Lung (tissue), 11 donors: ENCODE measurements at regions not wholly inside any gene's neighbourhood (a gene's known extent, or its start where the extent isn't known, plus 50 kb on each side); places are given as distances from the start of the nearest gene placed in this dataset.

Experiments used
- ATAC-seq: fragments of 200-7000 bp; cut with Tn5 transposase; one replicate; pipeline ENCODE4 v1.9.1; 2020; ENCODE audit warnings: moderate number of reproducible peaks; ENCODE audit not compliant: insufficient read depth, low FRiP score
- DNase-seq, 3 donors: peaks; one replicate each; pipeline ENCODE4 v3.0.0-alpha.2; 2013 to 2017
- H3K27ac ChIP-seq, 2 donors: one replicate each; pipeline ENCODE4 v1.5.1; 2013; ENCODE audit warnings: mild to moderate bottlenecking in 2 of 2, moderate library complexity in 2 of 2, control low read depth in 1 of 2, inconsistent platforms in 1 of 2, low read depth in 1 of 2, low read length in 1 of 2
- H3K27me3 ChIP-seq, 3 donors: one replicate each; pipeline ENCODE4 v1.5.1; 2013; ENCODE audit warnings: low read length in 2 of 3; ENCODE audit not compliant: control insufficient read depth in 3 of 3, insufficient read depth in 3 of 3
- H3K36me3 ChIP-seq, 4 donors: one replicate each; pipeline ENCODE4 v1.5.1; 2013; ENCODE audit warnings: low read length in 4 of 4, mild to moderate bottlenecking in 1 of 4, moderate library complexity in 1 of 4; ENCODE audit not compliant: control insufficient read depth in 4 of 4, insufficient read depth in 4 of 4
- H3K4me1 ChIP-seq, 5 donors: one replicate each; pipeline ENCODE4 v1.5.1; 2013; ENCODE audit warnings: low read length in 5 of 5, mild to moderate bottlenecking in 2 of 5, moderate library complexity in 1 of 5; ENCODE audit not compliant: control insufficient read depth in 5 of 5, insufficient read depth in 5 of 5
- H3K4me3 ChIP-seq: one replicate; pipeline ENCODE4 v1.5.1; 2013; ENCODE audit warnings: mild to moderate bottlenecking, control low read depth, moderate library complexity
- H3K9ac ChIP-seq, 2 donors: one replicate each; pipeline ENCODE4 v1.5.1; 2013; ENCODE audit warnings: low read length in 2 of 2, control low read depth in 1 of 2; ENCODE audit not compliant: insufficient read depth in 1 of 2
- H3K9me3 ChIP-seq, 4 donors: one replicate each; pipeline ENCODE4 v1.5.1; 2013; ENCODE audit warnings: low read length in 3 of 4, mild to moderate bottlenecking in 1 of 4, moderate library complexity in 1 of 4; ENCODE audit not compliant: control insufficient read depth in 4 of 4, insufficient read depth in 3 of 4
- CTCF ChIP-seq: IDR thresholded peaks from 2 replicates; pipeline ENCODE4 v1.5.1; 2012; ENCODE audit warnings: mild to moderate bottlenecking; ENCODE audit errors: control extremely low read depth, extremely low read depth
- WGBS, 2 donors: extraction: QIAGEN DNeasy Blood & Tissue Kit; methylation state at CpG; one replicate each; pipeline ENCODE4 v1.1.7; 2013; 5-methylcytosine and 5-hydroxymethylcytosine counted together
- donor health status: control.
- donor health status: control.
- donor health status: Bipolar disorder and iron deficiency.
- donor health status: healthy.
- donor health status: DM: yes; HTN: yes; CAD: no.

- TF ChIP-seq CTCF, result no peak
- DNase-seq (no peak), ATAC-seq (no peak)
- peaks cover 0 to 2% (median 0%) of the 10 kb centered on the region in 5 donors for H3K4me1 ChIP-seq
- H3K27me3 ChIP-seq, result no peaks in the 10 kb centered on the region
- H3K36me3 ChIP-seq, result no peaks in the 10 kb centered on the region
- no peaks in the 10 kb centered on the region for H3K9me3 ChIP-seq
- no peak overlapping the region for H3K9ac ChIP-seq
- H3K4me3 ChIP-seq, result no peak overlapping the region
- H3K27ac ChIP-seq, result no peak overlapping the region
These were observed 142.1 kb downstream of the PLK2 start for GRCh38 chr5:58317808-58318207.

- Histone ChIP-seq H3K9me3 (no peaks in the 10 kb centered on the region), H3K36me3 (no peaks in the 10 kb centered on the region), H3K4me1 (peaks cover 0 to 2% (median 0%) of the 10 kb centered on the region in 5 donors), H3K4me3 (no peak overlapping the region), H3K27me3 (no peaks in the 10 kb centered on the region), H3K27ac (no peak overlapping the region), H3K9ac (no peak overlapping the region)
- TF ChIP-seq CTCF, result no peak
- DNase-seq, result peak in 2 of 3 donors; percentile 32 to 67
- ATAC-seq, result no peak
- WGBS, 2 donors, result 76 to 81% methylated on average over 7 of the region's 7 CpGs
These were observed 142.9 kb downstream of the PLK2 start for GRCh38 chr5:58317009-58317408.

GRCh38 chr5:58315794-58316193 is 144.1 kb downstream of the PLK2 start:
- ATAC-seq, result no peak
- no peak for DNase-seq

More at GRCh38 chr5:58315794-58316193, 144.1 kb downstream of the PLK2 start:
- peaks cover 0 to 2% (median 0%) of the 10 kb centered on the region in 5 donors for H3K4me1 ChIP-seq
- no peaks in the 10 kb centered on the region for H3K36me3 ChIP-seq
- H3K27ac ChIP-seq, result no peak overlapping the region
- WGBS, 2 donors, result 93 to 97% methylated on average over 1 of the region's 1 CpG
- H3K4me3 ChIP-seq, result no peak overlapping the region
- no peaks in the 10 kb centered on the region for H3K27me3 ChIP-seq
- no peak overlapping the region for H3K9ac ChIP-seq
- H3K9me3 ChIP-seq, result no peaks in the 10 kb centered on the region
- TF ChIP-seq CTCF, result no peak
